Neural progenitor cell (in vitro differentiated cells): ENCODE measurements at regions not wholly inside any gene's neighbourhood (a gene's known extent, or its start where the extent isn't known, plus 50 kb on each side); places are given as distances from the start of the nearest gene placed in this dataset.

Experiments
- EZH2 ChIP-seq: fragments of 200-600 bp; sonication (generic); IDR thresholded peaks from 2 replicates; pipeline ENCODE4 v1.6.1; 2017; ENCODE audit warnings: antibody characterized with exemption, mild to moderate bottlenecking, moderate library complexity
- EZH2phosphoT487 ChIP-seq: fragments of 200-600 bp; sonication (generic); IDR thresholded peaks from 2 replicates; pipeline ENCODE4 v1.6.1; 2017; ENCODE audit warnings: antibody characterized with exemption
- TF ChIP-seq, protein P1 (sequence below): fragments of 200-600 bp; sonication (generic); IDR thresholded peaks from 2 replicates; pipeline ENCODE4 v1.5.1; 2017; ENCODE audit warnings: antibody characterized with exemption, mild to moderate bottlenecking

DNA sequence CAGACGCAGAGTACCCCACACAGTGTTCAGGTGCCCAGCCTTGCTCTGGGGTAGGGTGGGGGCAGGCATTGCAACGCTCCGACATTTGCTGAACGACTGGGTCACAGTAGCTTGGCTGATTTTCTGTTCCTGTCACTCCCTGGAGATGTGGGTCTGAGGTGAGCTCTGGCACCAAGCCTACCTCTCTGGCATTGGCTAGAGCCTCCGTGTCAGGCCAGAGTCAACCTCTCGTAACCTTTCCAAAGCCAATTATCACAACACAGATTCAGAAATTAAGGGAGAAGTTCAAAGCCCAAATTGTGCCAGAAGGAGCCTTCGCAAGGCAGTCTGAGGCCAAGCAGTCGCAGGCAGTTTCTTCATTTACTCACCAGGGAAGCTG lies 117.2 kb downstream of the IRS2 start:
- TF ChIP-seq, protein P1, sequence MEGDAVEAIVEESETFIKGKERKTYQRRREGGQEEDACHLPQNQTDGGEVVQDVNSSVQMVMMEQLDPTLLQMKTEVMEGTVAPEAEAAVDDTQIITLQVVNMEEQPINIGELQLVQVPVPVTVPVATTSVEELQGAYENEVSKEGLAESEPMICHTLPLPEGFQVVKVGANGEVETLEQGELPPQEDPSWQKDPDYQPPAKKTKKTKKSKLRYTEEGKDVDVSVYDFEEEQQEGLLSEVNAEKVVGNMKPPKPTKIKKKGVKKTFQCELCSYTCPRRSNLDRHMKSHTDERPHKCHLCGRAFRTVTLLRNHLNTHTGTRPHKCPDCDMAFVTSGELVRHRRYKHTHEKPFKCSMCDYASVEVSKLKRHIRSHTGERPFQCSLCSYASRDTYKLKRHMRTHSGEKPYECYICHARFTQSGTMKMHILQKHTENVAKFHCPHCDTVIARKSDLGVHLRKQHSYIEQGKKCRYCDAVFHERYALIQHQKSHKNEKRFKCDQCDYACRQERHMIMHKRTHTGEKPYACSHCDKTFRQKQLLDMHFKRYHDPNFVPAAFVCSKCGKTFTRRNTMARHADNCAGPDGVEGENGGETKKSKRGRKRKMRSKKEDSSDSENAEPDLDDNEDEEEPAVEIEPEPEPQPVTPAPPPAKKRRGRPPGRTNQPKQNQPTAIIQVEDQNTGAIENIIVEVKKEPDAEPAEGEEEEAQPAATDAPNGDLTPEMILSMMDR, result no peak
- no peak for TF ChIP-seq EZH2
- TF ChIP-seq EZH2phosphoT487, result no peak
